ENCODE measurements at regions not wholly inside any gene's neighbourhood (a gene's known extent, or its start where the extent isn't known, plus 50 kb on each side); places are given as distances from the start of the nearest gene placed in this dataset.
"Not testable (repeated sequence)": the region's sequence is repeated elsewhere in the genome, so short reads cannot be mapped to it uniquely, and the experiment has no call there.

DNA sequence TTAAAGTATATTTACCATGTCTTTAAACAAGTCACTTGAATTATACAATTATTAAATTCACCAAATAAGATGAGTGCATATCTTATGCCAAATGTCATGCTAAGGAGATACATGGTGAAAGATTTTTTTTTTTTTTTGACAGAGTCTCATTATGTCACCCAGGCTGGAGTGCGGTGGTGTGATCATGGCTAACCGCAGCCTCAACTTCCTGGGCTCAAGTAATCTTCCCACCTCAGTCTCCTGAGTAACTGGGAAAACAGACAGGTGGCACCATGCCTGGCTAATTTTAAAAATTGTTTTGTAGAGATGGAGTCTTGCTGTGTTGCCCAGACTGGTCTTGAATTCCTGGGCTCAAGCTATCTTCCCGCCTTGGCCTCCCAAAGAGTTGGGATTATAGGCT lies 149.0 kb upstream of the GOT2 start:
- no peak for TF ChIP-seq CTCF (IDR thresholded peaks at IDR 0.05)
- TF ChIP-seq POLR2A (IDR thresholded peaks at IDR 0.05): no peak
- H3K9me3 ChIP-seq: no peaks in the 10 kb centered on the region
- no peak overlapping the region for H3K27ac ChIP-seq
- no peak for DNase-seq
- intact Hi-C loops (cut with DNase I): no loop called here
- no peaks in the 10 kb centered on the region for H3K4me1 ChIP-seq
- H3K36me3 ChIP-seq: no peaks in the 10 kb centered on the region
- WGBS, 2 donors: 88 to 92% methylated on average over 3 of the region's 3 CpGs
- H3K4me3 ChIP-seq (replicated peaks in 1 of 3): no peak overlapping the region
- H3K27me3 ChIP-seq: no peaks in the 10 kb centered on the region

GRCh38 chr16:58882292-58882691 lies 148.2 kb upstream of the GOT2 start:
- Histone ChIP-seq H3K4me1 (no peaks in the 10 kb centered on the region), H3K27ac (no peak overlapping the region), H3K9me3 (no peaks in the 10 kb centered on the region), H3K36me3 (no peaks in the 10 kb centered on the region), H3K4me3 (replicated peaks in 1 of 3) (no peak overlapping the region), H3K27me3 (no peaks in the 10 kb centered on the region)
- no peak for TF ChIP-seq POLR2A (IDR thresholded peaks at IDR 0.05)
- TF ChIP-seq CTCF (IDR thresholded peaks at IDR 0.05): no peak
- WGBS, 2 donors: 84 to 87% methylated on average over 5 of the region's 5 CpGs
- no peak for DNase-seq
- intact Hi-C loops (cut with DNase I): no loop called here

GRCh38 chr16:58878641-58879040 lies 144.5 kb upstream of the GOT2 start:
- H3K4me3 ChIP-seq (replicated peaks in 1 of 3); H3K4me1 ChIP-seq; DNase-seq; H3K27ac ChIP-seq; H3K36me3 ChIP-seq; intact Hi-C loops (cut with DNase I); H3K9me3 ChIP-seq; H3K27me3 ChIP-seq: not testable (repeated sequence)
- 96 to 98% methylated on average over 10 to 11 of the region's 11 CpGs for WGBS, 2 donors

DNA sequence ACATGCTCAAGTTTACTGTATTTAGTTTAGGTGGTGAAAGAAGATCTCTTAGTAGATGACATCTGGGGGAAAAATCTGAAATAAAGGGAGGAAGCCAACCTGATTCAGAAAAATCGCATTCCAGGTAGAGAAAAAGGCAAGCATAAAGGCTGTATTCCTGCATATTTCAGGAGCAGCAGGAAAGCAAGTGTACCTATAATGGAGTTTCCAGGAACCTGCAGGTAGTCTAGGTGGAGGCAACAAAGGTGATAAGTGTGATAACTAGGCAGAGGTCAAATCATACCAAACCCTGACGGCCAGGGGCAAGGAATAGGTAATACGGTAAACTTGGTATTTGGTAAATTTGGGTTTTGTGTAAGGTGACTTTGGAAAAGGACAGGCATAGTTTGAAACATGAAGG lies 132.8 kb upstream of the GOT2 start:
- Histone ChIP-seq H3K27me3 (no peaks in the 10 kb centered on the region), H3K36me3 (no peaks in the 10 kb centered on the region), H3K27ac (no peak overlapping the region), H3K4me1 (no peaks in the 10 kb centered on the region), H3K4me3 (replicated peaks in 1 of 3) (no peak overlapping the region), H3K9me3 (no peaks in the 10 kb centered on the region)
- DNase-seq: no peak
- TF ChIP-seq POLR2A (IDR thresholded peaks at IDR 0.05) (no peak), CTCF (IDR thresholded peaks at IDR 0.05) (no peak)
- WGBS, 2 donors: 56 to 93% methylated on average over 3 of the region's 3 CpGs
- intact Hi-C loops (cut with DNase I): no loop called here

GRCh38 chr16:58863761-58864160 lies 129.6 kb upstream of the GOT2 start:
- WGBS, 2 donors: 54 to 62% methylated on average over 1 of the region's 1 CpG
- H3K27ac ChIP-seq: no peak overlapping the region

More at GRCh38 chr16:58863761-58864160, 129.6 kb upstream of the GOT2 start:
- Histone ChIP-seq H3K27me3 (no peaks in the 10 kb centered on the region), H3K36me3 (no peaks in the 10 kb centered on the region), H3K9me3 (no peaks in the 10 kb centered on the region), H3K4me1 (no peaks in the 10 kb centered on the region), H3K4me3 (replicated peaks in 1 of 3) (no peak overlapping the region)
- no peak for DNase-seq
- TF ChIP-seq POLR2A (IDR thresholded peaks at IDR 0.05) (no peak), CTCF (IDR thresholded peaks at IDR 0.05) (no peak)
- intact Hi-C loops (cut with DNase I): no loop called here
